ENCODE measurements at regions not wholly inside any gene's neighbourhood (a gene's known extent, or its start where the extent isn't known, plus 50 kb on each side); places are given as distances from the start of the nearest gene placed in this dataset.

- WGBS, 4 donors, result 87 to 92% (median 89%) methylated on average over 4 of the region's 4 CpGs
- no peaks in the 10 kb centered on the region for H3K27me3 ChIP-seq
- no peaks in the 10 kb centered on the region for H3K9me3 ChIP-seq
- no peaks in the 10 kb centered on the region for H3K36me3 ChIP-seq
- intact Hi-C loops (cut with DNase I), result no loop called here
- ATAC-seq, result no peak
- no peak overlapping the region for H3K4me3 ChIP-seq
- TF ChIP-seq POLR2A (IDR thresholded peaks at IDR 0.05), result no peak
- TF ChIP-seq CTCF (IDR thresholded peaks at IDR 0.05), result no peak
- DNase-seq, result no peak
- no peaks in the 10 kb centered on the region for H3K4me1 ChIP-seq
- H3K27ac ChIP-seq, result no peak overlapping the region
These were observed 128.9 kb upstream of the TP63 start for GRCh38 chr3:189502256-189502655.

GRCh38 chr3:189502676-189503257 is 128.4 kb upstream of the TP63 start:
- whole genome bisulfite sequencing, 4 donors, result 60 to 68% (median 65%) methylated on average over 2 of the region's 2 CpGs
- ATAC-seq (no peak), DNase-seq (no peak)
- Histone ChIP-seq H3K27ac (no peak overlapping the region), H3K36me3 (no peaks in the 10 kb centered on the region), H3K4me3 (no peak overlapping the region), H3K4me1 (no peaks in the 10 kb centered on the region), H3K27me3 (no peaks in the 10 kb centered on the region), H3K9me3 (no peaks in the 10 kb centered on the region)
- no peak for TF ChIP-seq POLR2A (IDR thresholded peaks at IDR 0.05)
- no peak for TF ChIP-seq CTCF (IDR thresholded peaks at IDR 0.05)
- intact Hi-C loops (cut with DNase I), result no loop called here

- TF ChIP-seq POLR2A (IDR thresholded peaks at IDR 0.05), result no peak
- TF ChIP-seq CTCF (IDR thresholded peaks at IDR 0.05), result no peak
- no peak overlapping the region for H3K27ac ChIP-seq
- intact Hi-C loops (cut with DNase I), result no loop called here
These were observed 123.3 kb upstream of the TP63 start for GRCh38 chr3:189507856-189508255.

GRCh38 chr3:189508784-189509501 is 122.2 kb upstream of the TP63 start:
- no peaks in the 10 kb centered on the region for H3K36me3 ChIP-seq
- no peaks in the 10 kb centered on the region for H3K27me3 ChIP-seq
- no peaks in the 10 kb centered on the region for H3K4me1 ChIP-seq
- intact Hi-C loops (cut with DNase I), result no loop called here
- ATAC-seq (no peak), DNase-seq (no peak)
- TF ChIP-seq CTCF (IDR thresholded peaks at IDR 0.05) (no peak), POLR2A (IDR thresholded peaks at IDR 0.05) (no peak)
- H3K27ac ChIP-seq, result no peak overlapping the region
- H3K9me3 ChIP-seq, result no peaks in the 10 kb centered on the region
- WGBS, 4 donors, result 71 to 88% (median 80%) methylated on average over 3 of the region's 3 CpGs
- H3K4me3 ChIP-seq, result no peak overlapping the region

More at GRCh38 chr3:189507856-189508255, 123.3 kb upstream of the TP63 start:
- Histone ChIP-seq H3K4me1 (no peaks in the 10 kb centered on the region), H3K27me3 (no peaks in the 10 kb centered on the region), H3K36me3 (no peaks in the 10 kb centered on the region), H3K4me3 (no peak overlapping the region), H3K9me3 (no peaks in the 10 kb centered on the region)
- DNase-seq, result no peak
- no peak for ATAC-seq

All from heart left ventricle (tissue), 16 donors.